GM12872 (cell line): ENCODE measurements at regions not wholly inside any gene's neighbourhood (a gene's known extent, or its start where the extent isn't known, plus 50 kb on each side); places are given as distances from the start of the nearest gene placed in this dataset.

Experiments
- CTCF ChIP-seq: IDR thresholded peaks from 3 replicates; pipeline ENCODE4 v1.5.1; 2011; ENCODE audit warnings: low read depth, mild to moderate bottlenecking, low read length, moderate library complexity; ENCODE audit not compliant: insufficient read depth

DNA sequence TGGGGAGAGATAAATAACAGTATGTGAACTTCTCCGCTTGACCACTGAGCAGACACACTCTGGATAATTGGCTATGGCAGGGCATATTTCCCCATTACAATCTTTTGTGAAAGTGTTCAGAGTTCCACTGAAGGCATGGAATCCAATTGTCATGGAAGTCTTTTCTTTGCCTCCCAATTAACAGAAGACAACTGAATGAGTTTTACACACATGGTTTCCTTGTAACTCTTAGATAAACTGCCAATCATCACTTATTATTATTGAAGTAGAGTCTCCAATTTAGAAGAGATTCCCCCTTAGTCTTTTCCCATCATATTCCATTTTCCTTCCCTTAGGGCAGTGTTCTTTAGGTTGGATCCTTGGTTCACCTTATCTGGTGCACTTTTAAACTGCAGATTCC, 308.3 kb downstream of the NR2F2 start:
- TF ChIP-seq CTCF, result no peak

DNA sequence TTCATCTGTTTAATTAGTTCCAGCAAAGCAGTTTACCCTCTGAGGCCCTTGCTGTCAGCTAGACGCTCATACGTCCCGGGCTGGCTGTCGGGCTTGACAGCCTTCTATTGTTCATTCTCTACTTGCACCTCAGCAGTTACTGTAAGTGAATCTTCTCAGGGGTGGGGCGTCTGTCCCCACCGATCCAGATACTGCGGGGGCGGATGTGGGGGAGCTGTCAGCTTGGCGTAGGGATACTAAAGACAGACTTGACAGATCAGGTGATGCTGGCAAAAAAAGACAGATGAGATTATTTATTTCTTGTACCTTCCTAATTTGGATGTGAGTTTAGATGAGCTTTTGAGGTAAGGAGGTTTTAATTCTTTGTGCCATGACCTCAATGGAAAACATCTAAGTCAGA, 315.3 kb downstream of the NR2F2 start:
- TF ChIP-seq CTCF, result no peak

- no peak for TF ChIP-seq CTCF
These were observed 318.4 kb downstream of the NR2F2 start for GRCh38 chr15:96648866-96649265.

DNA sequence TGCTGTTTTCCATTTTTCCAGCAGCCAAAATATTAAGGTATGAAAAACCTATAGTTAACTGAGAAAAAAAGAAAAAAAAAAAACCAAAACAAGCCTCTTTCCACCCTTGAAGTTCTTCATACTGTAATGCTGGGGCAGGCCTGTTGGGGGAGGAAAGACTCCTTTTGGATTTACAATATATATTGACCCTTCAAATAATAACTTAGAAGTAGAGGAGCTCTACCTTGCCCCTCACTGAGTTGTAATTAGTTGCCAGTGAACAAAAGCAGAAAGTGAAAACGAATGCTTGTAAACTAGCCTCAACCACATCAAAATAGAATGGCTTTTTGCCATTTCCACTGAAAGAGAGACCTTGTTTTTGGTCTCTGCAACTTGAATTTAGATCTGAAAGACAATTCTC, 326.6 kb downstream of the NR2F2 start:
- TF ChIP-seq CTCF, result no peak

GRCh38 chr15:96670389-96670788, 339.9 kb downstream of the NR2F2 start:
- TF ChIP-seq CTCF, result no peak

DNA sequence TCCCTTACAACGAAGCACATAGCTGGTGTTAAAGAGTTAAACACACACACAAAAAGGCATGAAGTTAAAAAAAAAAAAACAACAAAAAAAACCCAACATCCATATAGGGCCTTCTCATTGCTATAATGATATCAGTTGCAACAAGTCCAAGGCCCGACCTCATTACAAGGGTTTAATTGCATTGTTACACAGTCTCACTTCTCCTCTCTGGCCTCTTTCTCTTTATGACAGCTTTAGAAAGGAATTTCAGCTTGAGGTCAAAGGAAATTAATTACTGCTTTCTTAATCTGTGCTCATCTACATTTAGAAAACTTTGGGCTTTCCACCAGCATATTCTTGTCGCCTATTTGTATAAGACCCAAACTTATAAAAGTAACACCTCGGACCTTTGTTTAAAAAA, 342.1 kb downstream of the NR2F2 start:
- TF ChIP-seq CTCF, result no peak

GRCh38 chr15:96678386-96678785, 347.9 kb downstream of the NR2F2 start:
- TF ChIP-seq CTCF, result no peak
